WTC11 (cell line): ENCODE measurements at regions not wholly inside any gene's neighbourhood (a gene's known extent, or its start where the extent isn't known, plus 50 kb on each side); places are given as distances from the start of the nearest gene placed in this dataset.

Experiments used
- ATAC-seq: fragments of 200-7000 bp; cut with Tn5 transposase; 2 replicates; pipeline ENCODE4 v1.10.0; 2021; ENCODE audit warnings: mild to moderate bottlenecking, moderate library complexity
- CTCF ChIA-PET: fragments of 300-600 bp; sonication (Branson Sonifier 250); formaldehyde crosslinking; loops from one replicate; lab custom pipeline; 2021; ENCODE audit warnings: antibody characterized with exemption; lab: Charles Lee
- POLR2A ChIA-PET: fragments of 350-600 bp; sonication (Branson Sonifier 250); formaldehyde crosslinking; loops from one replicate; lab custom pipeline; 2021; ENCODE audit warnings: antibody characterized with exemption; lab: Charles Lee
- DNase-seq: peaks from one replicate; pipeline ENCODE4 v3.0.0; 2021; ENCODE audit warnings: low spot score
- H3K27ac Mint-ChIP-seq: 2 replicates; pipeline ENCODE4 v1.8.0; 2021; ENCODE audit warnings: mixed read lengths
- H3K27me3 Mint-ChIP-seq: 2 replicates; pipeline ENCODE4 v1.8.0; 2021; ENCODE audit warnings: low read depth, mild to moderate bottlenecking, moderate library complexity, mixed read lengths
- H3K36me3 Mint-ChIP-seq: 2 replicates; pipeline ENCODE4 v1.8.0; 2021; ENCODE audit warnings: mixed read lengths
- H3K4me1 Mint-ChIP-seq: 2 replicates; pipeline ENCODE4 v1.8.0; 2022; ENCODE audit warnings: mixed read lengths
- H3K4me3 Mint-ChIP-seq: 2 replicates; pipeline ENCODE4 v1.8.0; 2021; ENCODE audit warnings: mild to moderate bottlenecking, moderate library complexity, mixed read lengths
- H3K9me3 Mint-ChIP-seq: 2 replicates; pipeline ENCODE4 v1.8.0; 2021; ENCODE audit warnings: mixed read lengths
- NR2C2 ChIP-seq: sonication (generic); formaldehyde crosslinking; IDR thresholded peaks from 2 replicates; pipeline ENCODE4 v1.8.0; 2022; ENCODE audit warnings: mild to moderate bottlenecking, missing genetic modification reagents
- SOX15 ChIP-seq: fragments of 250-450 bp; sonication (Bioruptor Pico); IDR thresholded peaks from 2 replicates; pipeline ENCODE4 v1.9.0; 2021; ENCODE audit warnings: mild to moderate bottlenecking
- TF ChIP-seq, protein P1 (sequence below): sonication (generic); formaldehyde crosslinking; IDR thresholded peaks from 2 replicates; pipeline ENCODE4 v1.8.0; 2022; ENCODE audit warnings: mild to moderate bottlenecking, missing genetic modification reagents
- TF ChIP-seq, protein P2 (sequence below): sonication (generic); formaldehyde crosslinking; IDR thresholded peaks from 2 replicates; pipeline ENCODE4 v1.8.0; 2023; ENCODE audit warnings: missing genetic modification reagents
- TF ChIP-seq, protein P3 (sequence below): sonication (generic); formaldehyde crosslinking; IDR thresholded peaks from 2 replicates; pipeline ENCODE4 v1.8.0; 2023; ENCODE audit warnings: mild to moderate bottlenecking, missing genetic modification reagents
- TF ChIP-seq, protein P4 (sequence below): fragments of 250-450 bp; sonication (Bioruptor Pico); IDR thresholded peaks from 2 replicates; pipeline ENCODE4 v1.9.0; 2021; ENCODE audit warnings: mild to moderate bottlenecking, borderline replicate concordance
- TF ChIP-seq, protein P5 (sequence below): sonication (generic); formaldehyde crosslinking; IDR thresholded peaks from 2 replicates; pipeline ENCODE4 v1.8.1; 2023; ENCODE audit warnings: mild to moderate bottlenecking, missing genetic modification reagents
- TF ChIP-seq, protein P6 (sequence below): sonication (generic); formaldehyde crosslinking; IDR thresholded peaks from 2 replicates; pipeline ENCODE4 v1.8.1; 2022; ENCODE audit warnings: low read depth, mild to moderate bottlenecking, moderate library complexity, missing genetic modification reagents, borderline replicate concordance
- TF ChIP-seq, protein P7 (sequence below): sonication (generic); formaldehyde crosslinking; IDR thresholded peaks from 2 replicates; pipeline ENCODE4 v1.8.1; 2022; ENCODE audit warnings: mild to moderate bottlenecking, moderate library complexity, missing genetic modification reagents

DNA sequence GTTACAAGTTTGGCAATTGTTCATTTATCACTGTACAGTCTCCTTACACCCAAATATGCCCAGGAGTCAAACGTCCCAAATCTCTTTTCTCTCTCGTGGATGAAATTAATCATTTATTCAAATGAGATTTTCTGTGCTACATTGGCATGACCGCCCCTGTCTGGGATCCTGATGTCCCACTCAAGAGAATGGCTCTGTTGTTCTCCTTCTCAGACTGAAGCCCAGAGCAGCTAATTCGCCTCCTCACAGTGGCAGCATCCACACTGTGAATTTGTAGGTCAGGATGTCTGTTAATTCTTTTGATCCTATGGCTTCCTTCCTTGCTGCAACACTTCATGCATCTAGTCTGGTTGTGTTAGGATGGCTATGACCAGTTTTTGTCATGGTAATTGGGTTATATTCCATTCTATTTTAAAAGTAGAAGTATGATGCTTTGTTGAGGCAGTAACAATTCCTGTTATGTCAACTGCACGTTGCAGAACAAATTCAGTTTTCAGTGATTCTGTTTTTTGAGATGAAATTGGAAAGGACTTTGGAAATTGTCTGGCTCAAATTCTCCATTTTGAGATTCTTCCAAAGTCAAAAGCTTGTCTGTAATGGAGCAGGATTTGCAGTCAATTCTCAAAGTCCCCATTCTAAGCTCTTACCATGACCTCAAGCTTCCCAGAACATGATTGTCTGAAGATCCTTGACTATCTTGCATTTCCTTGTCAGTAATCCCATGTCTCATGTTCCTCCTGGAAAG, 141.5 kb upstream of the GAS1 start (continued):
- TF ChIP-seq, protein P1, sequence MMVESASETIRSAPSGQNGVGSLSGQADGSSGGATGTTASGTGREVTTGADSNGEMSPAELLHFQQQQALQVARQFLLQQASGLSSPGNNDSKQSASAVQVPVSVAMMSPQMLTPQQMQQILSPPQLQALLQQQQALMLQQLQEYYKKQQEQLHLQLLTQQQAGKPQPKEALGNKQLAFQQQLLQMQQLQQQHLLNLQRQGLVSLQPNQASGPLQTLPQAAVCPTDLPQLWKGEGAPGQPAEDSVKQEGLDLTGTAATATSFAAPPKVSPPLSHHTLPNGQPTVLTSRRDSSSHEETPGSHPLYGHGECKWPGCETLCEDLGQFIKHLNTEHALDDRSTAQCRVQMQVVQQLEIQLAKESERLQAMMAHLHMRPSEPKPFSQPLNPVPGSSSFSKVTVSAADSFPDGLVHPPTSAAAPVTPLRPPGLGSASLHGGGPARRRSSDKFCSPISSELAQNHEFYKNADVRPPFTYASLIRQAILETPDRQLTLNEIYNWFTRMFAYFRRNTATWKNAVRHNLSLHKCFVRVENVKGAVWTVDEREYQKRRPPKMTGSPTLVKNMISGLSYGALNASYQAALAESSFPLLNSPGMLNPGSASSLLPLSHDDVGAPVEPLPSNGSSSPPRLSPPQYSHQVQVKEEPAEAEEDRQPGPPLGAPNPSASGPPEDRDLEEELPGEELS (CRISPR knock-in tag): no peak
- TF ChIP-seq, protein P2, sequence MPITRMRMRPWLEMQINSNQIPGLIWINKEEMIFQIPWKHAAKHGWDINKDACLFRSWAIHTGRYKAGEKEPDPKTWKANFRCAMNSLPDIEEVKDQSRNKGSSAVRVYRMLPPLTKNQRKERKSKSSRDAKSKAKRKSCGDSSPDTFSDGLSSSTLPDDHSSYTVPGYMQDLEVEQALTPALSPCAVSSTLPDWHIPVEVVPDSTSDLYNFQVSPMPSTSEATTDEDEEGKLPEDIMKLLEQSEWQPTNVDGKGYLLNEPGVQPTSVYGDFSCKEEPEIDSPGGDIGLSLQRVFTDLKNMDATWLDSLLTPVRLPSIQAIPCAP (CRISPR knock-in tag): no peak
- TF ChIP-seq, protein P3, sequence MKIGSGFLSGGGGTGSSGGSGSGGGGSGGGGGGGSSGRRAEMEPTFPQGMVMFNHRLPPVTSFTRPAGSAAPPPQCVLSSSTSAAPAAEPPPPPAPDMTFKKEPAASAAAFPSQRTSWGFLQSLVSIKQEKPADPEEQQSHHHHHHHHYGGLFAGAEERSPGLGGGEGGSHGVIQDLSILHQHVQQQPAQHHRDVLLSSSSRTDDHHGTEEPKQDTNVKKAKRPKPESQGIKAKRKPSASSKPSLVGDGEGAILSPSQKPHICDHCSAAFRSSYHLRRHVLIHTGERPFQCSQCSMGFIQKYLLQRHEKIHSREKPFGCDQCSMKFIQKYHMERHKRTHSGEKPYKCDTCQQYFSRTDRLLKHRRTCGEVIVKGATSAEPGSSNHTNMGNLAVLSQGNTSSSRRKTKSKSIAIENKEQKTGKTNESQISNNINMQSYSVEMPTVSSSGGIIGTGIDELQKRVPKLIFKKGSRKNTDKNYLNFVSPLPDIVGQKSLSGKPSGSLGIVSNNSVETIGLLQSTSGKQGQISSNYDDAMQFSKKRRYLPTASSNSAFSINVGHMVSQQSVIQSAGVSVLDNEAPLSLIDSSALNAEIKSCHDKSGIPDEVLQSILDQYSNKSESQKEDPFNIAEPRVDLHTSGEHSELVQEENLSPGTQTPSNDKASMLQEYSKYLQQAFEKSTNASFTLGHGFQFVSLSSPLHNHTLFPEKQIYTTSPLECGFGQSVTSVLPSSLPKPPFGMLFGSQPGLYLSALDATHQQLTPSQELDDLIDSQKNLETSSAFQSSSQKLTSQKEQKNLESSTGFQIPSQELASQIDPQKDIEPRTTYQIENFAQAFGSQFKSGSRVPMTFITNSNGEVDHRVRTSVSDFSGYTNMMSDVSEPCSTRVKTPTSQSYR (CRISPR knock-in tag): no peak

DNA sequence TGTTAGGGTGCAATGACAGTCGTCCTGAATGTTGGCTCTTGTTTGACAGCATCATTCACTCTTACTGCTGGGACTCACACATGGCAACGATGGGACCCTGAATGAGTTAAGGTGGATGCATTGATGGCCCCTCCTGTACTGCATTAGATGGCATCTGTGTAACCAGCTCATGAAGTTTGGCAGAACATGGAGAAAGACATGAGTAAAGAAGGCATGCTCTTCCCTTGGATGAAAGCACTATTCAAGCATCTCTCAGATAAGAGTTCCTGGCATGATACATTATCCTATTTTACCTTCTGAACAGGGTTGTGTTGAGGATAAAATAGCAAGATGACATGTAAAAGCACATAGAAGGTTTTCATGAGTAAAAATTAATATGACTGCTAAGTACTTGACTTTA, 142.2 kb upstream of the GAS1 start:
- Mint-ChIP-seq H3K27me3 (no peaks in the 10 kb centered on the region), H3K4me3 (no peak overlapping the region), H3K9me3 (peaks cover 14% of the 10 kb centered on the region), H3K27ac (no peak overlapping the region), H3K36me3 (no peaks in the 10 kb centered on the region), H3K4me1 (no peaks in the 10 kb centered on the region)
- ChIA-PET POLR2A (no interaction called here), CTCF (interaction anchor here (0.8 to 1.1 kb wide), 2 partner anchors 16 to 174 kb away, joined by 3 read pairs; no protein-coding TSS in a partner anchor)
- TF ChIP-seq, protein P4, sequence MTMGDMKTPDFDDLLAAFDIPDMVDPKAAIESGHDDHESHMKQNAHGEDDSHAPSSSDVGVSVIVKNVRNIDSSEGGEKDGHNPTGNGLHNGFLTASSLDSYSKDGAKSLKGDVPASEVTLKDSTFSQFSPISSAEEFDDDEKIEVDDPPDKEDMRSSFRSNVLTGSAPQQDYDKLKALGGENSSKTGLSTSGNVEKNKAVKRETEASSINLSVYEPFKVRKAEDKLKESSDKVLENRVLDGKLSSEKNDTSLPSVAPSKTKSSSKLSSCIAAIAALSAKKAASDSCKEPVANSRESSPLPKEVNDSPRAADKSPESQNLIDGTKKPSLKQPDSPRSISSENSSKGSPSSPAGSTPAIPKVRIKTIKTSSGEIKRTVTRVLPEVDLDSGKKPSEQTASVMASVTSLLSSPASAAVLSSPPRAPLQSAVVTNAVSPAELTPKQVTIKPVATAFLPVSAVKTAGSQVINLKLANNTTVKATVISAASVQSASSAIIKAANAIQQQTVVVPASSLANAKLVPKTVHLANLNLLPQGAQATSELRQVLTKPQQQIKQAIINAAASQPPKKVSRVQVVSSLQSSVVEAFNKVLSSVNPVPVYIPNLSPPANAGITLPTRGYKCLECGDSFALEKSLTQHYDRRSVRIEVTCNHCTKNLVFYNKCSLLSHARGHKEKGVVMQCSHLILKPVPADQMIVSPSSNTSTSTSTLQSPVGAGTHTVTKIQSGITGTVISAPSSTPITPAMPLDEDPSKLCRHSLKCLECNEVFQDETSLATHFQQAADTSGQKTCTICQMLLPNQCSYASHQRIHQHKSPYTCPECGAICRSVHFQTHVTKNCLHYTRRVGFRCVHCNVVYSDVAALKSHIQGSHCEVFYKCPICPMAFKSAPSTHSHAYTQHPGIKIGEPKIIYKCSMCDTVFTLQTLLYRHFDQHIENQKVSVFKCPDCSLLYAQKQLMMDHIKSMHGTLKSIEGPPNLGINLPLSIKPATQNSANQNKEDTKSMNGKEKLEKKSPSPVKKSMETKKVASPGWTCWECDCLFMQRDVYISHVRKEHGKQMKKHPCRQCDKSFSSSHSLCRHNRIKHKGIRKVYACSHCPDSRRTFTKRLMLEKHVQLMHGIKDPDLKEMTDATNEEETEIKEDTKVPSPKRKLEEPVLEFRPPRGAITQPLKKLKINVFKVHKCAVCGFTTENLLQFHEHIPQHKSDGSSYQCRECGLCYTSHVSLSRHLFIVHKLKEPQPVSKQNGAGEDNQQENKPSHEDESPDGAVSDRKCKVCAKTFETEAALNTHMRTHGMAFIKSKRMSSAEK: no peak
- TF ChIP-seq, protein P5, sequence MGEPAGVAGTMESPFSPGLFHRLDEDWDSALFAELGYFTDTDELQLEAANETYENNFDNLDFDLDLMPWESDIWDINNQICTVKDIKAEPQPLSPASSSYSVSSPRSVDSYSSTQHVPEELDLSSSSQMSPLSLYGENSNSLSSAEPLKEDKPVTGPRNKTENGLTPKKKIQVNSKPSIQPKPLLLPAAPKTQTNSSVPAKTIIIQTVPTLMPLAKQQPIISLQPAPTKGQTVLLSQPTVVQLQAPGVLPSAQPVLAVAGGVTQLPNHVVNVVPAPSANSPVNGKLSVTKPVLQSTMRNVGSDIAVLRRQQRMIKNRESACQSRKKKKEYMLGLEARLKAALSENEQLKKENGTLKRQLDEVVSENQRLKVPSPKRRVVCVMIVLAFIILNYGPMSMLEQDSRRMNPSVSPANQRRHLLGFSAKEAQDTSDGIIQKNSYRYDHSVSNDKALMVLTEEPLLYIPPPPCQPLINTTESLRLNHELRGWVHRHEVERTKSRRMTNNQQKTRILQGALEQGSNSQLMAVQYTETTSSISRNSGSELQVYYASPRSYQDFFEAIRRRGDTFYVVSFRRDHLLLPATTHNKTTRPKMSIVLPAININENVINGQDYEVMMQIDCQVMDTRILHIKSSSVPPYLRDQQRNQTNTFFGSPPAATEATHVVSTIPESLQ (CRISPR knock-in tag): no peak
- TF ChIP-seq, protein P6, sequence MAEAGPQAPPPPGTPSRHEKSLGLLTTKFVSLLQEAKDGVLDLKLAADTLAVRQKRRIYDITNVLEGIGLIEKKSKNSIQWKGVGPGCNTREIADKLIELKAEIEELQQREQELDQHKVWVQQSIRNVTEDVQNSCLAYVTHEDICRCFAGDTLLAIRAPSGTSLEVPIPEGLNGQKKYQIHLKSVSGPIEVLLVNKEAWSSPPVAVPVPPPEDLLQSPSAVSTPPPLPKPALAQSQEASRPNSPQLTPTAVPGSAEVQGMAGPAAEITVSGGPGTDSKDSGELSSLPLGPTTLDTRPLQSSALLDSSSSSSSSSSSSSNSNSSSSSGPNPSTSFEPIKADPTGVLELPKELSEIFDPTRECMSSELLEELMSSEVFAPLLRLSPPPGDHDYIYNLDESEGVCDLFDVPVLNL (CRISPR knock-in tag): no peak
- TF ChIP-seq NR2C2 (CRISPR knock-in tag) (no peak), SOX15 (CRISPR knock-in tag) (no peak)
- TF ChIP-seq, protein P7, sequence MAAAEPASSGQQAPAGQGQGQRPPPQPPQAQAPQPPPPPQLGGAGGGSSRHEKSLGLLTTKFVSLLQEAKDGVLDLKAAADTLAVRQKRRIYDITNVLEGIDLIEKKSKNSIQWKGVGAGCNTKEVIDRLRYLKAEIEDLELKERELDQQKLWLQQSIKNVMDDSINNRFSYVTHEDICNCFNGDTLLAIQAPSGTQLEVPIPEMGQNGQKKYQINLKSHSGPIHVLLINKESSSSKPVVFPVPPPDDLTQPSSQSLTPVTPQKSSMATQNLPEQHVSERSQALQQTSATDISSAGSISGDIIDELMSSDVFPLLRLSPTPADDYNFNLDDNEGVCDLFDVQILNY: no peak
- DNase-seq (no peak), ATAC-seq (no peak)
